HG03342 (cell line): ENCODE measurements at regions not wholly inside any gene's neighbourhood (a gene's known extent, or its start where the extent isn't known, plus 50 kb on each side); places are given as distances from the start of the nearest gene placed in this dataset.
"Not testable (repeated sequence)": the region's sequence is repeated elsewhere in the genome, so short reads cannot be mapped to it uniquely, and the experiment has no call there.

Source experiments
- ATAC-seq: cut with Tn5 transposase; IDR thresholded peaks from one replicate; pipeline ENCODE4 v1.9.1; 2021; ENCODE audit warnings: mild to moderate bottlenecking, moderate library complexity; ENCODE audit not compliant: unreplicated experiment

DNA sequence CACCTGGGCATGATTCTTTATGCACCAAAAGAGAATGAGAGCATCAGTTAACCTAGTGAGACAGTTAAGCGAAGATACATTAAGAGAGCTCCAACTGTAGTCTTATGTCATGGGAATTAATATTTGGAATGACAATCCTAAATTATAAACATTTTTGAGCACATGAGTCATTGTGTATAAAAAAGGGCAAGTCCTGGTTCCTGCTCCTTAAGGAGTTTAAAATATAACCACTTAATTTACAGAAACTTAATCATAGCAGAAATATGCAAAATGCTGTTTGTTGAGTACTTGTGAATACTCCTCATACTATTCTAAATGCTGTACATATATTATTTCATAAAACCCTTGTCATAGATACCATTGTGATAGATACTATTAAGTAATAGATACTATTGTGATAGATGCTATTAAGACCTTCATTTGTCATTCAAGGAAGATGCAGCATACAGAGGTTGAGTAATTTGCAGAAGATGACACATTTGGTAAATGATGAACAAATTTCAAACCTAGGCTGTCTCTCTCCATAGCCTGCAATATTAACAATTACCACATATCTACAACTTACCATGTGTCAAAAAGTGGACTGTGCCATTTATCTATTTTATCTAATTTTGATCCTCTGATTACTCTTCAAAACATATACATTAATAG is 301.0 kb downstream of the TBC1D4 start:
- no peak for ATAC-seq

DNA sequence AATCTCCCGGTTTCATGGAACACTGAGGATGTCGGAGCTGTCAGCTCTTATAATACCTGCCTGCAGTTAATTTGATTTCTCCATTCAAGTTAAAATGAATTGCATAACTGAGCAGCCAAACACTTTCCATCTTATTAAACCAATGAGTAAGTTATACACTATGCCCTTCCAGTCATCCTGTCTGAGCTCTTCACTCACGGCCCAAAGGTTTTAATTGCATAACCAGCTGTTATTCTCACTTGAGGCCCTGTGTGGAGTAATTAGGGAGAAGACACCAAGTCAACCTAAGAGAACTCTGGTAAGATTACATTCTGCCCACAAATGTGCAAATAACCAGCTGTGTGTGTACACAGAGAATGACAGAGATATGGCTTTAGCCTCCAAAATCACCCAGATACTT is 303.5 kb downstream of the TBC1D4 start:
- ATAC-seq, result no peak

DNA sequence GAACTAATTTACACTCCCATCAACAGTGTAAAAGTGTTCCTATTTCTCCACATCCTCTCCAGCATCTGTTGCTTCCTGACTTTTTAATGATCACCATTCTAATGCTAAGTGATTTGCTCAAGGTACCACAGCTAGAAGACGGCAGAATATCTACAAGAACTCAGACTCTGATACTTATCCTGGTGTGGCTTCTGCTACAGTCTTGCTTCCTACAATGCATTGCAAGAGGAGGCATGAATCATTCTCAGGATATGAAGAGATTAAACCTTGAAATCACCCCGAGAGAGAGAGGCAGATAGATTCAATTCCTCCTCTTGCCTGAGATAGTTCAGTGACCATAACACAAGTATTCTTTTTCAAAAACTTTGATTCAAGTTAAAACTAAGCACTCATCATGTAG is 306.4 kb downstream of the TBC1D4 start:
- no peak for ATAC-seq

DNA sequence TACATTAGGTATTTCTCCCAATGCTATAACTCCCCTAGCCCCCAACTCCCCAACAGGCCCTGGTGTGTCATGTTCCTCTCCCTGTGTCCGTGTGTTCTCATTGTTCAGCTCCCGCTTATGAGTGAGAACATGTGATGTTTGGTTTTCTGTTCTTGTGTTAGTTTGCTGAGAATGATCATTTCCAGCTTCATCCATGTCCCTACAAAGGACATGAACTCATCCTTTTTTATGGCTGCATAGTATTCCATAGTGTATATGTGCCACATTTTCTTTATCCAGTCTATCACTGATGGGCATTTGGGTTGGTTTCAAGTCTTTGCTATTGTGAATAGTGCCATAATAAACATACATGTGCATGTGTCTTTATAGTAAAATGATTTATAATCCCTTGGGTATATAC is 306.9 kb downstream of the TBC1D4 start:
- not testable (repeated sequence) for ATAC-seq

DNA sequence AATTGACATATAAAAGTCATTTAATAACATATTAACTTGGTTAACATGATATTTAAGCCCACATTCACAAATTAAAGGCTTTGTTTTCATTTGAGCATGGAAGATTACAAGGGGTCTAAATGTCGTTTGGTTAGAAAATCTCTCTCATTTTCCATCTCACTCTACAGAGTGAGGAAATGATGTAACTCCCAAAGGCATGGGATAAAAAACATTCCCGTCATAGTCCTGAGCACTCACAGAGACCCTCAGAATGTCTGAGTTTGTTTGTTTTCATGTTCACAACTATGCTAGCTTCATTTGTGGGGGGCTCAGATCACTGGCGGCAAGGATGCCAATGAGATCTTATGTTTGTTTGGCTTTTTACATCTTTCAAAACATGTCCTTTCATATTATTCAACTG is 307.5 kb downstream of the TBC1D4 start:
- no peak for ATAC-seq

DNA sequence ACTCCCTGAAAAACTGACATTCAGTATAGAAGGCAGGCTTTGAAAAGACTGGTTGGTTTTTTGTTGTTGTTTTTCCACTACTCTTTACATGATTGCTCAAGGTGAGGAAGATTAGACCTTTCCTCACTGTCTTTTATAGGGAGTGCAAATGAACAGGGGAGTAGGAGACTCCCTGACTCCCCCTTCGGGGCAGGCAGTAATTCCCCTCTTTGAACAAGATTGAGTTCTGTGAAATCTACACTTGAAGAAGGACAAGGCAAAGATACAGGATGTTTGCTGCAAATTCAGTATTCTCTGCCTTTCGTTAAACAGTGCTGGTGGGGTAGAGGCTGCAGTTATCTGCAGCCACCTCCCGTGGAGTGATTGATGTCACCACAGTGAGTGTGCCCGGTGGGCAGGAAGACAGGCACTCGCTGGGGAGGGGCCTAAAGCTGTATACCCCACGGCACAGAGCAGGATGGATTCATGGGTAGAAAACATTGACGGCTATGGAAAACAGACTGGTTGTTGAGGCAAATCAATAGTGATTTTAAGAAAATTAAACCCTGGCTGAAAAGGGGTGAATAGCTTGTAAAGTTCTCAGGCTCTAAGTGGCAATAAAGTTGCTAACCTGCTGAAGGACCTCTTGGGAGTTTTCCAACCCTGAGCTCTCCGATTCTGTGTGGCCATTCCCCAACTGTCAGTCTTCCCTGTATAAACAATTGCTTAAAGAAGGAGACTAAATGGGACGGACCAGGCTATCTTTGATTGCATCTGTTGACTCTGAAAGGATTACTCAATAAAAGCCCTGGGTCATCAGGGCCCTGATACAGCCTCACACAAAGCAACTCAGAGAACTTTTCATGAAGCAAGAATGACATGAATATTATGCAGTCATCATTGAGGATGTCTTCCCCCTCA is 308.3 kb downstream of the TBC1D4 start:
- no peak for ATAC-seq

DNA sequence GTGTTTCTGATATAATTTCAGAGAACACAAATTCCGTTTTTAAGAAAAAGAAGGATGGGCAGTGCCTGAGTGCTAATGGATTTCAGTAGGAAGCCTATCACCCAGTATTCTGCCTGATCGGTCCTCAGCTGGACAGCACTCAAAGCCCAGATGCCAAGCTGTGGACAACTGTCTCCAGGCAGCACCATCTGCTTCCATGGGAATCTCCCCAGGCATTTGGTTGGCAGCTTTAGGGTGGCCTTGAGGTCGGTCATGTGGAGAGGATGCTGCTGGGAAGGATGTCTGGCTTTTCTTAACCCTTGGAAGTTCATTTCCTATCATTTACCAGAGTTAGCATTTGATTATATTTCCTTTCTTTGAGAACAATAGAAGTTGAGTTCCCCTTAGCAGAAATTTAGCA is 311.7 kb downstream of the TBC1D4 start:
- ATAC-seq, result no peak

DNA sequence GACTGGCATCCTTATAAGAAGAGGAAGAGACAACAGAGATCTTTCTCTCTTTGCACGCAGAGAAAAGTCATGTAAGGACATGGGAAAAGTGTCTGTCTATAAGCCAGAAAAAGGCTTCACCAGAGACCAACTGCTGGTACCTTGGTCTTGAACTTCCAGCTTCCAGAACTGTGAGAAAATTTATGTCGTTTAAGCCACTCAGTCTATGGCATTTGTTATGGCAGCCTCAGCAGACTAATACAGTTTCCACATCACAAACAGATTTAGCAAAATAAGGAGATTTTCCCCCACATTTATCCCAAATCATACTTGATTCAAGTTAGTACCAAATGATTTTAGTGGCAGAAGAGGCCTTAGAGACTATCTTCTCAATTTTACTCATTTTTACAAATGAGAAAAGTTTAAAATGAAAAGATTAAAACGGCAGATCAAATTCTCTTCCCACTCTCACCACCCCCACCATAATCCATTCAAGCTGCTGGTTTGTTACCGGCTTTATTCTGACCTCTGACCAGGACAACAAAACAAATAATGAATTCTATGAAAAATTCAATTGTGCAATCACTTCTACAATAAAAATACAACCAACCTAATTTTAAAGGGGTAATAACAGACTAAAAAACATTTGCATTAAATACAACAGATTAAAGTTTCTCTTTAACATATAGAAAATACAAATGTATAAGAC is 316.3 kb downstream of the TBC1D4 start:
- no peak for ATAC-seq

DNA sequence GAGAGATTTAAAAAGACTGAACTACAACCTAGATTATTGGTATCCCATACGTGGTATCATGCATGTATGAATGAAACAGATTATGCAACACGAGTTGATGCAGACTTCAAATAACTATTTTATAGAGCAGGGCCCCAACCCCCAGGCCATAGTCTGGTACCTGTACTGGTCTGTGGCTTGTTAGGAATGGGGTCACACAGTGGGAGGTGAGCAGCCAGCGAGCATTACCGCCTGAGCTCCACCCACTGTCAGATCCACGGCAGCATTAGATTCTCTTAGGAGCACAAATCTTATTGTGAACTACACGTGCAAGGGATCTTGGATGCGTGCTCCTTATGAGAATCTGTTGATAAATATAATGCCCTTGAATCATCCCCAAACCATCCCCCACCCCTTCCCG is 320.2 kb downstream of the TBC1D4 start:
- no peak for ATAC-seq

DNA sequence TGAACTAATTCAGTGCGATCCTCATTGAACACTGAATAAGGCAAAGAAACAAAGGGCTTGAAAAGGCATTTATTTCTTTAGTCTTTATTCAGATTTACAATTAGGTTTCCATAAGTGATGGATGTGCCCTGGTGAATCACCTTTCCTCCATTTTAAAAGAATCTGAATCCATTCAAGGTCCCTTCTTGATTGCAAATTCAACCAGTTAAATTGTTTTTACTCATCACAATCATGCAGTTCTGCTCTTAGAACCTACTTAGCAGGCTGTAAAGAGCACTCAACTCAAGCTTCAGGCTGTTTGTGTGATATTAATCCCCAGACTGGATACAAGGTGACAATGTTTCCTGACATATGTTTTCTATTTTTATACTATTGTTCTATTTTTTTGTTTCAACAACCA is 321.0 kb downstream of the TBC1D4 start:
- no peak for ATAC-seq

DNA sequence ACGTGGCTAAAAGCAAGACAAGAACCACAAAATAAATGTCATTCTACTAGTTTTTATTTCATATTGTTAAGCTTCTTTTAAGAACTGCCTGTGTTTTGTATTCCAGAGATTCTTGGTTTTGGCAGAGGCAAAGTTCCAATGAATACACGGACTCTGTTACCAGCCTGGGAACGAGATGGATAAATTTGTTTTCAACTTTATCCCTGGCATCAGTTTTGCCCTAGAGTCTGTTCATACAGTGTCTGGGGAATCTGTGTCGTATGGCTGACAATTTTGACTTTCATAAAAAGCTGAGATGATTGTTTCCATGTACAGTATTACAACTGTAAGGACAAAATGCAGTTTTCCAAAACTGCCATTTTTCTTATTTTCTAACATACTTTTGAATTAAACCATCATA is 327.6 kb downstream of the TBC1D4 start:
- ATAC-seq, result no peak

DNA sequence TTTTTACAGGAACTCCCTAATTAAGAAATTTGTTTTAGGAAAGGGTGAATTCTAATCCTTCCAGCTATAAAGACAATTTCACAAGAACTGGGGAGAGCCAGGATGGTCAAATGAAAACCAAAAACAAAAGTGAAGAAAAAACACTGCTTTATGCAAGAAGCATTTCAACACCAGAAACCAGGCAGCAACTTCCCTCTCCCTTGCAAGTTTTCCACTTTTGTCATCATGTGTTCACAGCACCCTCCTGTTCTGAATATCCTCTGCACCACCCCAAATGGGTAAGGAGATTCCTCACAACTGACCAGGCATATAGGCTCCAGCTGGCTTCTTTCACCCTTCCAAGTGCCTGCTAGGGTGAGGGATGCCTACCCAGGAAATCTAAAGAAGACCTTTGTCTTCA is 328.1 kb downstream of the TBC1D4 start:
- no peak for ATAC-seq

DNA sequence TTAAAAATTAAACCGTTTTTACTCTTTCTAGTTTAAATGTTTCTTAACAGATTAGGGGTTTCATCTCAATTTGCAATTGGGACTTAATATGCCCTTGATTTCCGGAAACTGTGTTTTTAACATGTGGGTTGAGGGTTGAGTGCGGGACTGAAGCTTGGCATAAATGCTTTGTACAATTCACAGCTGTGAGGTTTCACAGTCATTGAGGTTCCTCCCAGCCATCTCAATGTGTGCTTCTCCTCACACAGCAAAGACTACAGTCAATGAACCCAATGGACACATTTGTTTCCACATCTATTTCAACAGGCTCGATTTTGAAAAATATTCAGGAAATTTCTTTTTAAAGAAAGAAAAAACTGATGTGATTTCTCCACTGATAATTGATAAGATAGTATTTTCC is 328.6 kb downstream of the TBC1D4 start:
- no peak for ATAC-seq

DNA sequence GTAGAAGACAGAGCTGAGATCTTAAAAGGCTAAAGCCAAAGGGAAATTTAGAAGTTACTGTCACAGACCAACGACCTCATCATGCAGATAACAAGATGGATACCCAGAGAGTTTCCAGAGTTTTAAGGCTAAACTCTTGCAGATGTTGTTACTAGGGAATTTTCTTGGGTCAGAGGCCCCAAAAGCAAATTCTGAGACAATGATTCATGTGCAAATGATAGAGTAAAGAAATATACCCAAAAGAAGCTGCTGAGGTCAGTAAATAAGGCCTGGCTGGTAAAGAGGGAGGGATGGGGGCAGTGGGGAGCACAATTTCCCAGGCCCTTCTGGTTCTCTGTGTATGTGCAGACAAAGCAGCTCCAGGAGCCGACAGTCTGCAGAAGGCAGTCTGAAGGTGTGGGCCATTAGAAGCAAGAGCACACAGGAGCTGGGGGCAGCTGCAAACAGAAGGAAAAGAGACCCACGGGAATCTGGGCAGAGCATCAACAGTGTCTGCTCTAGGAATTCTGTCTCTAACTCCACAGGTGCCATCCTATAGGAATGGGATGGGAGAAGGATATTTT is 330.8 kb downstream of the TBC1D4 start:
- ATAC-seq, result no peak

DNA sequence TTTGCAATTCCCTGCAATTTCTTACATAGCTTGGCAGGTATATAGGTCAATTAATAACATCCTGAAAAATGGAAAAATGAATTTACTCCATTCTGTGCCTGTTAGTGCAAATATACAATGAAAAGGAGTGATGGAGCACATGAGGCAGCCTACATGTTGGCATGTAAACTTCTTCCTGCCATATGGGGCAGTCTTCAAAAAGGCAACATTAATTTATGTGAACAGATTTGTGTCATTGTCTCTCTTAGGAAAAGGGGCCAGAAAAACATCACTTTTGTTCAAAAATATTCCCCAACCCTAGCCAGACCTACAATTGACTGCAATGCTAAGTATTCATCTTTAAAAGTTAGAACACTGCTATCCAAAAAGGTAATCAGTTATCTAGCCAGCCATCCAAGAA is 332.2 kb downstream of the TBC1D4 start:
- ATAC-seq, result no peak

DNA sequence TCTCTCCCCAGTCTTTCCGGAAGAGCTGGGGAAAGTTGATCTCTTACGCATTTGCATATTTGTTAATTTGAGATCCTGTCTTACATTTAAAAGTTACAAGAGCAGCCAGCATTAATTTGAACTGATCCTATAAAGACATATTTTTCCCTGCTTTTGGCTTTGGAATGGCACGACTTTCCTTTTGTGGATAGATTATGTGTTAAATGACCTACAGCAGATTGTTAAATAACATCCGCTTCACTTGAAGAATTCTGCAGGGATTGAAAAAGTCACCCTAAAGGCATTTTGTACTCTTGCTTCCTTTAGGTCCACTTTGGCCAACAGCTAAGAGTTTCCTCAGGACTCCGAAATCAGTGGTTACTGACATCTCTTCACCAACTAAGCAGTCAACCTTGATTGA is 334.0 kb downstream of the TBC1D4 start:
- no peak for ATAC-seq

DNA sequence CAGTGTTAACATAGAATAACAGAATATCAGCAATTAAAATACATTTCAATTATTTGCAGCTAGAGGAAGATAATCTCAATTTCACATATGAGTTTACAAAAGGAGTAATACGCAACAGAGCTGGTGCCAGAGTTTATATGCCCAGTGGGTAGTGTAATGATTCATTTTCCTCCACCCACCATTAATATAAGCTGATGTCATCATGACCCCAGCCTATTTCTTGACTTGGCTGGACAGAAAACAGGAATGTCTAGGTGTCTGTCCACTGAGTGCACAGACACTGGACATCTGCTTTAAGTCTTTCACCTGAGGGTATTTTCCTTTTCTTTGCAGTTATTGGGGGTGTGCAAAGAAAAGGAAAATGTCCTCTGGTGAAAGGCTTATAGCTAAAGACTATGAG is 335.5 kb downstream of the TBC1D4 start:
- no peak for ATAC-seq

DNA sequence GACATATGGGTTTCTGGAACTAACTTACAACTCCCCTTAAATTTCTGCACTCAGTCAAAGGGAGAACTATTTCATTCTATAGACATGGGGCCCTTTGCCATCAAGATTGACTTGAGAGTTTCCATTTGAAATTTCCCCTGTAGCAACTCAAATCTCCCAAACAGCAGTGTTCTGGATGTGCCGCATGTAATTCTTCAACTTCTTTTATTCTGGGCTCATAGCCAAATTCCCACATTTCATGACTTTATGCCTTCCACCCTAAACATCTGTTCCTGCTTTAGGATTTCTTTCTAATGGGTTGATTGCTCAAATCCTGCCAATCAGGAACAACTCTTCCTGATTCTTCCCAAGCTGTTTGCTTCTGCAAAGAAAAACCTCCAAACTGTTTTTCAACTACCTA is 336.0 kb downstream of the TBC1D4 start:
- no peak for ATAC-seq

DNA sequence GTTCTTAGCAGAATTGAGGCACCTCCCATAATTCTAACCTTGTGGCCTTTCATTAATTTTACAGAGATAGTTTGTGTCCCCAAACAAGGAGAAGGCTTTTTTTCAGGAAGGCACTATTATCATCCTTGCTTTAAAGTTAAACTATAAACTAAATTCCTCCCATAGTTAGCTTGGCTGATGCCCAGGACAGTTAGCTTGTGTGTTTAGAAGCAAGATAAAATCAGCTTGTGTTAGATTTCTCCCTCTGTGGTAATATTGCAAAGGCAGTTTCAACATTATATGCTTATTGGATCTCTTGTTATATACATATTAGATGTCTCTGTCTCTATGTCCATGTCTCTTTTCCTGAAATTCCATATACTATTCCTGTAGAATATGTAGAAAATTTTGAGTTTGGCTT is 342.7 kb downstream of the TBC1D4 start:
- ATAC-seq, result no peak

DNA sequence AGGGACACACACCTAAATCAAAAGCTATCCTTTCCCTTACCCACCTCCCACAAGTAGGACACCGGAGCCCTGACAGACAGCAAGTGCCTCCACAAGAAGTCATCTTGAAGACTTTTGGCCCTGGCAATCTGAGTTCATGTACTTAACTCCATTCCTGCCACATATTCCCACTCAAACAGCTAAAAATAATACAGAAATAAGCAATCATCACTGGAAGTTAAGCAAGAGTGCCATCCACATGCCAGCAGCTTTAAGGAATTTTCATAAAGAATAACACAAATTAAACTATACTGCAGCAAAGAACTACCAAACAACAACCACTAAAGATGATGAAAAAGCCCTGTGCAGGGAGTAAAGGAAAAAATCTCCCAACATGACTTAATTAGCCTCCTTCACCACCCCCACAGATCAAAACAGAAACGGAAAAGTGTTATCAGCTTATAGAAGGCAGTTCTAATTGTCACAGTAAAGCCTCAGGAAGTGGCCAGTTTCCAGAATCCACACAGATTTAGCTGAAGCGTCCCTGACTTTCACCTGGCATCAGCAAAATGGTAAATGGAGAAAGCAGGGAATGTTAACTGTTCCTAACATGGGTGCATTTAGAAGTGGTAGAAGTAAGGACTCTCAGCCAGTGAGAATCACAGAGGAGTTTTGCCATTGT is 343.9 kb downstream of the TBC1D4 start:
- ATAC-seq, result no peak

DNA sequence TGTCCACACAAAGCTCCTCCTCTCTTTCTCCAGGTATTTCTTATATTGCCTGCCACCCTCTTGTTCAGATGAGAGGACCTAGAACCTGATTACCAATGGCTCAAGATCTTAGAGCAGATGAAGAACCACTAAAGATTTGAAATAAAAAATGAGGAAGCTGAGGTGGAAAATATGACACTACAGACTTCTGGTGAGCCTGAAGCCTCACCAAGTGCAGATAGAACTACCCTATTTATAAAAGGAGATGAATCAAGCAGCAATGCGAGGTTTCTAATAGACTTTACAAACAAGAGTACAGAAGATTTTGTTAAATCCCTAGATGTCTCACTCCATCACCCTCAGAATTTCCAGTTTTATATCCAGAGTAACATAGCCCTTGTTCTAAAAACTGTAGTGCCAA is 345.8 kb downstream of the TBC1D4 start:
- ATAC-seq, result no peak
